GM08714 (cell line): ENCODE measurements at regions not wholly inside any gene's neighbourhood (a gene's known extent, or its start where the extent isn't known, plus 50 kb on each side); places are given as distances from the start of the nearest gene placed in this dataset.

ENCODE experiments used
- H3K4me3 ChIP-seq: fragments of 200-500 bp; sonication (Bioruptor generic); 2 replicates; pipeline ENCODE4 v1.5.1; 2014; ENCODE audit warnings: mild to moderate bottlenecking, low read length, inconsistent platforms
- ZNF274 ChIP-seq: IDR thresholded peaks from 2 replicates; pipeline ENCODE4 v1.6.1; 2012; ENCODE audit warnings: mild to moderate bottlenecking, low read depth, low read length

DNA sequence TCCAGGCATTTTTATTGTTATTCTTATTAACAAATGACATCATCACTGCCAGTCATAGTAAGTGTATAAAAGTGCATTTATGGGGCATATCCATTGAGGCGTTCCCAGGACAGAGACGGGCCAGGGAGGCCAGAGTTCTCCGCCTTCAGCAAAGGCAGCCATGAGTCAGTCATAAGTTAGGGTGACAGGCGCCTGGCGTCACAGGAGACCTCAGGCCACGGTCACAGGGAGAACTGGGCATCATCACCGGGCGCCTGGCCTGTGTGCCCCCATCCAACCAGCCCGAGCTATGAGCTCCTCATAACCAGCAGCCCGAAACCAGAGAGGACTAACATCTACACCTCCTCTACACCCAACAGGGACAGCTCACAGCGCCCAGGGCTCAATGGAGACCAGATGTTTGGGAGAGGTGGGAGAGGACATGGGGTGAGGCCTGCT, 259.2 kb downstream of the DLL1 start:
- H3K4me3 ChIP-seq = no peak overlapping the region
- TF ChIP-seq ZNF274 = no peak

DNA sequence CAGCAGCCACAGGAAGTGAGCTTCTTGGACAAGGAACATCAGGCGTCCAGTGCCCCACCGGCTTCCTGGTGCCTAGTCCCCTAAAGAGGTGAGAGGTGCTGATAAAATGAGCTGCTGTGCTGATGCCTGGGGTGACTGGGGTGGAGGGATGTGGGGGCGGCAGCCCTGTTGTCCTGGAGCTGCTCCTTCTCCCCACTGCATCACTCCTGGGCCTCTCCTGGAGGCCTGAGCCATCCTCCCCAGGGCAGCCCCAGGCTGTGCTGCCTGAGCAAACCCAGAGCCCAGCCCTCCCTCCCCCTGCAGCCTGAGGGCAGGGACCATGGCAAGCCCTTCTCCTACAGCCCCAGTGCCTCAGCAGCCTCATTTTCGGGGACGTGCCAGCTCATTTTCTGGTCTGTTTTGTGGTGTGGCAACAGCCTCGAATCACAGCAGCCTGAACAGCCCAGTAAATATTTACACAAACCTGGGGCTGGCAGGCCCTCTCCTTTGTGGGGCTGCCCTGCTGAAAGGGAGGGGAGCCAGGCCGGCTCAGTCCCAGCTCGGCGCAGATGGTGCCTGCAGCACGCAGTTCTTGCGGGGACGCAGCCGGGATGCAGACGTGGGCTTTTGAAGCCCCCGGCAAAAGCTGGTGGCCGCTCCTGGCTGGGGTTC, 259.9 kb downstream of the DLL1 start:
- TF ChIP-seq ZNF274 = no peak
- no peak overlapping the region for H3K4me3 ChIP-seq

DNA sequence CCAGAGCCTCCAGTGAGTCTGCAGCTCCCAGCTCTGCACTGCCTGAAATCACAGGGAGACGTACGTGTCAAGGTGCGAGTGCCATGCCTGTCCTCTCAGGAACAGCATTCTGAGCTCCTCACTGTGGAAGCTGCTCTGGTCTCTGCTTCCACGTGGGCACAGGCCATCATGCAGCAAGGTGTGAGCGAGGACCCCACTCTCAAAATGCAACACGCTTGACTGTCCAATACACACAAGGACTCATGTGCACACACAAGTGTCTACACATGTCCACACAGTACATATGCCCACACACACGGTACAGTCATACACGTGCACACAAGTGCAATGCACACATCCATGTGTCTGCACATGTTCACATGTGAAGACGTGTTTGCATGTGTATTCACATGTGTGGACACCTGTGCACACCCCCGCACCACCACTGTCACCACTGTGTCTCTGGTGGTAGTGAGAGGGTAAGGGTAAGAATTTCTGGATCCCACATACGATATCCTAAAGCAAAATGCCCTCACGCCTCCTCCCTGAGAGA, 260.5 kb downstream of the DLL1 start:
- no peak overlapping the region for H3K4me3 ChIP-seq
- TF ChIP-seq ZNF274 = no peak

DNA sequence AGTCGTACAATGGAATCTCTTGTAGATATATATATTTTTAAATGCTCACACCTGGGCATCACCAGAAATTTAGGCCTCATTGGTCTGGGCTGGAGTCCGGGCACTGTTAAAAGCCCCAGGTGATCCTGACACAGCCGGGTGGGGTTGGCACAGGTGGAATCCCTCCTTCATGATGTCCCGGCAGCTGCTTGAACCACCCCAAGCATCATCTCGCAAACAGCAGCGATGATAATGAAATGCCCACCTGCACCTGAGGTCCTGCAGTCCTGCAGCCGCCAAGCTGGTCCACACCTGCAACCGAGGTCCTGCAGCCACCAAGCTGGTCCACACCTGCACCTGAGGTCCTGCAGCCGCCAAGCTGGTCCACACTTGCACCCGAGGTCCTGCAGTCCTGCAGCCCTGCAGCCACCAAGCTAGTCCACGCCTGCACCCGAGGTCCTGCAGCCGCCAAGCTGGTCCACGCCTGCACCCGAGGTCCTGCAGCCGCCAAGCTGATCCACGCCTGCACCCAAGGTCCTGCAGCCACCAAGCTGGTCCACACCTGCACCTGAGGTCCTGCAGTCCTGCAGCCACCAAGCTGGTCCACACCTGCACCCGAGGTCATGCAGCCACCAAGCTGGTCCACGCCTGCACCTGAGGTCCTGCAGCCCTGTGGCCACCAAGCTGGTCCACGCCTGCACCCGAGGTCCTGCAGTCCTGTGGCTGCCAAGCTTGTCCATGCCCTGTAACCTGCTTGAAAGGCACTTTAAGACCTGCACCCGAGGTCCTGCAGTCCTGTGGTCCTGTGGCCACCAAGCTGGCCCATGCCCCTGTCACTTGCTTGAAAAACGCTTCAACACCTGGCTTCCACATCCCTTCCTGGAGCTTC, 261.2 kb downstream of the DLL1 start:
- H3K4me3 ChIP-seq = no peak overlapping the region
- TF ChIP-seq ZNF274 = no peak

DNA sequence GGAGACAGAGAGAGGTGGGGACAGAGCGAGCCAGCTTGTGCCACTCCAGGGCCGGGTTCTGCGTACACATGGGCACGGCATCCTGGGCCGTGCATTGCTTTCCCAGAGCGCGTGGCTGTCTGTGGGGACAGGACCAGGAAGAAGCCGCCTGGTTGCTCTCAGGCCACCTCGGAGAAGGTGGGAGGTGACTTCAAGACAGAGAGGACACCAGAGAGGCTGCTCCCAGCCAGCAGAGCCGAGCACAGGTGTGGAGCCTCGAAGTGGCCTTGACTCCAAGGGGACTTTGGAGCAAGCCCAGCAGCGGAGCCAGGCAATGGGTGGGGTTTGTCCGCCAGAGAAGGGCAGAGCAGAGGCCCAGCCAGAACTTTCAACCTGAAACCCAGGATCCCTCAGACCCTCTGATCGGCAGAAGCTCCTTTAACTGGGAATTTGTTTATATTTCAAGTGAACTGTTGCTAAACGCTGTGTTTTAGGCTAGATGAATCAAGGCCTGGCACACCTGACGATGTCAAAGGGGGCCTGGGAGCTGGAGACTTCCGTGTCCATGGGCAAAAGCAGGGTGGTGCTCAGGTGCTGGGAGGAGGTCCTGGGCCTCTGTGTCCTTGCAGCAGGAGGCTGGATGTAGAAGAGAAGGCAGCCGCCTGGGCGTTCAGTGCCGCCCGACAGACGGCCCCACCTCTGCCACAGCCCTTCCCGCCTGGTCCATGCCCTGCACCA, 262.1 kb downstream of the DLL1 start:
- TF ChIP-seq ZNF274 = no peak
- no peak overlapping the region for H3K4me3 ChIP-seq

DNA sequence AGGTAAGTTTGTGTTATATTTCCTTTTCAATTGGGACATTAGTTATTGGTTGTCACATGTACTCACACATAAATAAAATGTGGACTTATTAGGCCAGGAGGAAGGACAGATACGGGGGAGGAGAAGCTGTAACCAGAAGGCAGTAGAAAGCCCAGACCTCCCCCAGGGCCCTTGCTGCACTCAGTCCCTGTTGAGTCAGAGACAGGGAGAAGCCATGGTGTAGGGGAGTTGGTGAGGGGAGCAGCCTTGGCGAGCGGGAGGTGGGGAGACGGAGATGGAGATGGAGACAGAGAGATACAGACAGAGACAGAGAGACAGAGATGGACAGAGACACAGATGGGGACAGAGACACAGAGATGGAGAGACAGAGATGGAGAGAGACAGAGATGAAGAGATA, 263.2 kb downstream of the DLL1 start:
- no peak overlapping the region for H3K4me3 ChIP-seq
- no peak for TF ChIP-seq ZNF274

DNA sequence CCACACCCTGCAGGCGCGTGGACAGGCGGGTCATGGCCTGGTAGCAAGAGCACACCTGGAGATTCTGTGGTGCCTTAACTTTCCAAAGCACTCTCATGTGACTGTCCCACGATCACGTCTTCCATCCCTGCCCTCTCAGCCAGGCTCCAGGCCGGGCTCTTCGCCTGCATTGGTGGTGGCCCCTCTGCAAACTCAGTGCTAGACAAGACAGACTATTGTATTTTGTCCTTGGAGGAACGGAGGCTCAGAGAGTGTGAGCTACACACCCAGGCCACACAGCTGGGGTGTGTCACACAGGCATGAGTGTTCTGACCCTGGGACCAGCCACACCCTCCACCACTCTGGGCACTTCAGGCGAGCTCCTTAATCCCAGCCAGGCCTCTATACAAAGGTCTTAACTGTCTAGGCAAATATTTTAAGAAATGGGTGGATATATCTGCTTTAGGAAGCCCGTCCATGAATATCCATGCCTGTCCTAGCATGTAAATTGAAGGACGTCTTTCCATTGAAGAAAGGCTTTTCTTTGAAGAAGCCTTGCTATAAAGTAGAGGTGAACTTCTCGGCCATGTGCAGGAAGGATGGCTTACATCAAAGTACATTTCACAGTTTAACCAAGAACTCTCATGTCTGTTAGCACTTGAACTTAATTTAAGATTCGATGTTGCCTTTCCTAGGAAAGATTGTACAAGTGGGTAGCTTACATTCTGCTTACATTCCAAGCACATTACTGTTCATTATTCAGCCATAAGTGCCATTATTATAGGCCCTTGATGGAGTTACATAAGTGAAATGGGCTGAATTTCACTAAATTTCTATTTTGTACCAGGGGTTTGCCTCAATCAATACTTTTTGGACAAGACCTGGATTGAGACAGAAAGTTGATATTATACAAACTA, 263.9 kb downstream of the DLL1 start:
- TF ChIP-seq ZNF274 = no peak
- H3K4me3 ChIP-seq = no peak overlapping the region

DNA sequence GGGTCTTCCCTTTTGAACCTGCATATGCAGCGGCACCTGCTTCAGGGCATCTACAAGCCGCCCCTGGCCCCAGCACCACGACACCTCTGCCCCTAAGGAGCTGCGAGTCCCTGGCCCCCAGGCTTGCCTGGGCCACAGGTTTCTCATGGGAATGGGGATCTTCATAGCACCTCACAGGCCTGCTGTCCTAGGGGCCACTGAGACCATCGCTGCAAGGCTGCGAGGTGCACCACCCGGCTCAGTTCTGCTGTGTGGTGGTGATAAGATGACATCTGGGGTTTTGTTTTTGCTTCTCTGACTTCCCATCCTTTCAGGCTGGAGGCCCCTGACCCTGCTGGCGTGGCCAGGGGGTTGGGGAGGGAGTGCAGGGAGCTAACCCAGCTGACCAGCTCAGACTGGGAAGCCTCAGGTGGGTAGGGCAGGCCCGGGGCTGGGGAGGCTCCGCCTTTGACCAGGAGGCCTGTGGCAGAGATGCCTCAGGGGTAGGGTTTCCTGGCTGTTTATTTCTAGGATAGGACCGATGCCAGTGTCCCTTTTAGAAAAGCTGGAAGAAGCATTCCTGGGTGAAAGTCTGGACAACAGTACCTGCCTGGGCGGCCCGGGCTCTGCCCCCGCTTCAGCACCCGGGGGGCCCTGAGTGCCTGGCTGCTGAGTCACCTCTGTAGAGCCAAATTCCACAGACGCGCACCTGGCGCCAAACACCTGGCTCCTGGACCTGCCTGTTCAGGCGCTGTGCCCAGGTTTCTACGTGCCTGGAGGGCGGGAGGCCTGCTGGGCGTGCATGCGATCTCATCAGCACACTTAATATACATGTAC, 264.7 kb downstream of the DLL1 start:
- H3K4me3 ChIP-seq = no peak overlapping the region
- no peak for TF ChIP-seq ZNF274

DNA sequence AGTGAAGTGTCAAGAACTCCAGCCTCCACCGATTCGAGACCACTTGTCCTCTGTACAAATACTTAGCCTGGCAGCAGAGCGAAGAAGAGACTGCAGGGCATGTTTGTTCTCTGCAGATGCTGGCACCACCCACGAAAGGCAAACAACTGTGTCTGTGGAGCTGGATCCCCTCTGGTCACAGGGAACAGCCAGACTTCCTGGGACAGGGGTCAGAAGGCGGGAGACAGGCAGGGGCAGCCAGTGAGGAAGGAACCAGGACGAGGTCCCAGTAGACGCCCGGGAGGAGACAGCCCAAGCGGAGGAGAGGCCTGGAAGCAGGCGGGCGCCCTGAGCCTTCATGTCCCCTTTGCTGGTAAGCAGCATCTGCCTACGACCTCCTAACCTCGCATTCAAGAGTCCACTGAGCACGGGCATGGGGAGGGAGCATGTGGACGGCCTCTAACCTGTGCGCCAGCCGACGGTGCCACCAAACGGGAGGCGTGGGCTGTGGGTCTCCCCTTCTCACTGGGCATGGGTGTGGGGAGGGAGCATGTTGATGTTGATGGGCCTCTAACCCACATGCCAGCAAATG, 265.5 kb downstream of the DLL1 start:
- no peak overlapping the region for H3K4me3 ChIP-seq
- no peak for TF ChIP-seq ZNF274

DNA sequence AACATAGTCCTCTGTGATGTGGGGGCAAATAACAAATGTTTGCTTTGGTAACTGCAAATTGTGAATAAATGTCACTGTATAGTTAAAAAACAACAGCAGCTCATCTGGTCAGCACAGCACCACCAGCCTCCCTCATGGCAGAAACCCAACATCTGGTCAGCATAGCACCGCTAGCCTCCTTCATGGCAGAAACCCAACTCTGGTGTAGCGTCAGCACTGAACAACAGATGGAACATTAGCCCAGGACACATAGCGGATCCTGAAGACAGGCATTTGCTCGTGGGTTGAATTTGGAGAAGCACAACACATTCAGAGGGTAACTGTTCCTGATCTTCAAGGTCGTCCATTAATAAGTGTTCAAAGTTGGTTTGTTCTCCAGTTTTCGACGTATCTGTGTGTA, 265.9 kb downstream of the DLL1 start:
- no peak for TF ChIP-seq ZNF274

DNA sequence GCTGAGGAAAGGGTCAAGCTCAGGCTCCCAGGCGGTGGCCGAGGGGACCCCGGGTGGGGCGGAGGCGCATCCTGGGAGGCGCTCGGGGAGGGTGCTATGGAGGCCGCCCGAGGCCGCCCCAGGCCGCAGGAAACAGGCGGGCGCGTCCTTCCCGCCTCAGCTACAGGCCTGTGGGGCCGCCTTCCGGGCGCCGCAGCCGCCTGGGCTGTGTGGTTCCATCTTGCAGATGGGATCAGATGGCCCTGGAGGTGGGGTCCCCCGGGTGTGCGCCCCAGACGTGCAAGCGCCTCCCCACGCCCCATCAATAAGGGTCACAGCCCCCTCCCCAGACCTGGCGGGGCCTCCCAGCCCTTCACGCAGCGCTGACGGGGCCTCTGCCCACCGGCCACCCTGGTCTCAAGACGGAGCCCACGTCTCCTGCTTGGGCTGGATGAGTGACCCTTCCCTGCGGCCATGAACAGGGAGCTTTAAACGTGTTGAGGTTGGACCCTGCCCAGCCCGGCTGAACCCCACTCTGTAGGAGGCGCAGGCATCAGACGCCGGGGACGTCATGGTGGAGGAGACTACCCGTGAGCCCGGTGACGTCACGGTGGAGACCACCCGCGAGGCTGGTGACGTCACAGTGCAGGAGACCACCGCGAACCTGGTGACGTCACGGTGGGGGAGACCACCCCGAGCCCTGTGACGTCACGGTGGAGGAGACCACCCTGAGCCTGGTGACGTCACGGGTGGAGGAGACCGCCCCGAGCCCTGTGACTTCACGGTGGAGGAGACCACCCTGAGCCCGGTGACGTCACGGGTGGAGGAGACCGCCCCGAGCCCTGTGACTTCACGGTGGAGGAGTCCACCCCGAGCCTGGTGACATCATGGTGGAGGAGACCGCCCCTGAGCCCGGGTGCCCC, 267.0 kb downstream of the DLL1 start:
- no peak for TF ChIP-seq ZNF274

More for the DNA sequence above, 265.9 kb downstream of the DLL1 start:
- no peak overlapping the region for H3K4me3 ChIP-seq

DNA sequence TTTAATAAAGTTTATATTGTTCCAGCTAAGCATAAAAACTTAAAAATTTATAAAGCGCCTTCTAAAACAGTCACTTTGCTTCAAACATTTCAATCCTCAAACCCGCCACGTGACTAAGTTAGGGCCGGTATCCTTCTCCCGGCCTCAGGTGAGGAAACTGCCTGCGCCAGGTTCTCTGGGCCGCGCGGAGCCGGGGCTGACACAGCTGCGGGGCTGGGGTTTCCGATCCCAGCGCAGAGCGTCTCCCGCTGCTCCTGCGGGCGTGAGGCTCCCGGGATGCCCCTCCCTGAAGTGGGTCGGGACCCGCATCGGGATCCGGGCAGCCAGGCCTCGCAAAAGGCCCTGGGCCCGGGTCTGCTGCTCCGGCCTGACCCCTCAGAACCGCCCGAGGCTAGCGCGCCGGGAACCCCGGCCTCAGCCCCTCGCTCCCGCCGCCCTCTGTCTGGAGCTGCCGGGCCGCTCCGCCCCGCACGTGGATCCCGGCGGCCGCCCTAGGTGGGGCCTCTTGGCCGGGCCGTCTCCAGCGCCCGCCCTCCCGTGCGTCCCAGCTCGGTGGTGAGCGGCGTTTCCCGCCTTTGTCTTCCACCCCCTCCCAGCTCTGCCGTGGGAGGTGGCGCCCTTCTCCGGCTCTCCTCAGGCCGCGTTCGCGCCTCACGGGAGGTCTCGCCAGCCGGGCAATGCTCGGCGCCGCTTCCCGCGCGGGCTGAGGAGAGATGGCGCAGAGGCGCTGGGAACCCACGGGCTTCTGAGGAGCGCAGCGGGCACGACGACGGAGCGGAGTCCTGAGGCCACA, 267.9 kb downstream of the DLL1 start:
- no peak for TF ChIP-seq ZNF274
- H3K4me3 ChIP-seq = no peak overlapping the region

More for the DNA sequence above, 267.0 kb downstream of the DLL1 start:
- H3K4me3 ChIP-seq = no peak overlapping the region
